ENCODE measurements at regions not wholly inside any gene's neighbourhood (a gene's known extent, or its start where the extent isn't known, plus 50 kb on each side); places are given as distances from the start of the nearest gene placed in this dataset.

DNA sequence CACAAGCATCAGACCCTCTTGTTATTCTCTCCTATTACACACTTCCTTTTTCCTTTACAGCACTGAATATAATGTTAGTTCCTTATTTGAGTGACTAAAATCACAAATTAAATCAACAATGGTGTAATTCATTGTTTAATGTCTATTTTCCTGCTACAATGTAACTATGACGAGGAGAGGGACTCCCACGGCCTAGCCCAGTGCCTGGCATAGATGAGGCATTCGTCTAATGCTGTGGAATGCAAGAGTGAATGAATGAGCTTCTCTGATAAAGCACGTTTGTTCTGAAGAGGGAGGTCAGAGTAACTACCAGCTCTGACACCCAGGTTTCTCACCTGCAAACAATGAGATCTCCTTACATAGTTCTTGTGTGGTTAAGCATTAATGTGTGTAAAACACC is 479.4 kb downstream of the OMA1 start:
- no peaks in the 10 kb centered on the region for H3K9me3 ChIP-seq
- no peak overlapping the region for H3K4me3 ChIP-seq
- TF ChIP-seq, protein P1, sequence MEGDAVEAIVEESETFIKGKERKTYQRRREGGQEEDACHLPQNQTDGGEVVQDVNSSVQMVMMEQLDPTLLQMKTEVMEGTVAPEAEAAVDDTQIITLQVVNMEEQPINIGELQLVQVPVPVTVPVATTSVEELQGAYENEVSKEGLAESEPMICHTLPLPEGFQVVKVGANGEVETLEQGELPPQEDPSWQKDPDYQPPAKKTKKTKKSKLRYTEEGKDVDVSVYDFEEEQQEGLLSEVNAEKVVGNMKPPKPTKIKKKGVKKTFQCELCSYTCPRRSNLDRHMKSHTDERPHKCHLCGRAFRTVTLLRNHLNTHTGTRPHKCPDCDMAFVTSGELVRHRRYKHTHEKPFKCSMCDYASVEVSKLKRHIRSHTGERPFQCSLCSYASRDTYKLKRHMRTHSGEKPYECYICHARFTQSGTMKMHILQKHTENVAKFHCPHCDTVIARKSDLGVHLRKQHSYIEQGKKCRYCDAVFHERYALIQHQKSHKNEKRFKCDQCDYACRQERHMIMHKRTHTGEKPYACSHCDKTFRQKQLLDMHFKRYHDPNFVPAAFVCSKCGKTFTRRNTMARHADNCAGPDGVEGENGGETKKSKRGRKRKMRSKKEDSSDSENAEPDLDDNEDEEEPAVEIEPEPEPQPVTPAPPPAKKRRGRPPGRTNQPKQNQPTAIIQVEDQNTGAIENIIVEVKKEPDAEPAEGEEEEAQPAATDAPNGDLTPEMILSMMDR (IDR thresholded peaks at IDR 0.05) = no peak
- no peaks in the 10 kb centered on the region for H3K27me3 ChIP-seq
- H3K4me1 ChIP-seq = no peaks in the 10 kb centered on the region
- intact Hi-C loops (cut with DNase I; ENCODE audit: low total_unique reads) = no loop called here
- no peak for DNase-seq
- no peak overlapping the region for H3K27ac ChIP-seq
- no peaks in the 10 kb centered on the region for H3K36me3 ChIP-seq

GRCh38 chr1:58065520-58065919 is 481.0 kb downstream of the OMA1 start:
- no peaks in the 10 kb centered on the region for H3K9me3 ChIP-seq
- intact Hi-C loops (cut with DNase I; ENCODE audit: low total_unique reads) = no loop called here
- TF ChIP-seq, protein P1 (IDR thresholded peaks at IDR 0.05) = no peak

GRCh38 chr1:58064166-58064565 is 482.4 kb downstream of the OMA1 start:
- intact Hi-C loops (cut with DNase I; ENCODE audit: low total_unique reads) = no loop called here
- H3K9me3 ChIP-seq = no peaks in the 10 kb centered on the region
- TF ChIP-seq, protein P1 (IDR thresholded peaks at IDR 0.05) = no peak

More at GRCh38 chr1:58065520-58065919, 481.0 kb downstream of the OMA1 start:
- H3K36me3 ChIP-seq = no peaks in the 10 kb centered on the region
- no peak for DNase-seq
- no peaks in the 10 kb centered on the region for H3K4me1 ChIP-seq
- no peak overlapping the region for H3K27ac ChIP-seq
- H3K27me3 ChIP-seq = no peaks in the 10 kb centered on the region
- no peak overlapping the region for H3K4me3 ChIP-seq

DNA sequence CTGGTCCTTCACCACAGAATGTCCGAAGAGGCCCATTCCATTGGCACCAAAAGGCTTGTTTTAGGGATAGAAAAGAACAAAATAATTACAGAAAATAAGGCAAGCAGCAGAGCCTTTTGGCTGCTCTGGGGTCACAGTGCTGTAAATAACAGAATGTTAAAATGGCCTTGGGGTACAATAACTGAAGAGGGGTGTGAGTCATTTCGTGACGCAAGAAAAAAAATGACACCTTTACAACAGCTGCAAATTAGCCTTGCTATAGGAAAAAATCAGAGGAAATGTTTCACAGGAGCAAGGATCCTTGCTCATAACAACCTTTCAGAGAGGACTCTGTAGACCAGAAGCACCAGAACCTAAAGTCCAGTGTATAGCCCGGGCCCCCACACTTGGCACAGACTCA is 483.4 kb downstream of the OMA1 start:
- Histone ChIP-seq H3K36me3 (no peaks in the 10 kb centered on the region), H3K4me3 (no peak overlapping the region), H3K27ac (no peak overlapping the region), H3K9me3 (no peaks in the 10 kb centered on the region), H3K4me1 (no peaks in the 10 kb centered on the region), H3K27me3 (no peaks in the 10 kb centered on the region)
- DNase-seq = no peak
- intact Hi-C loops (cut with DNase I; ENCODE audit: low total_unique reads) = no loop called here
- TF ChIP-seq, protein P1 (IDR thresholded peaks at IDR 0.05) = no peak

More at GRCh38 chr1:58064166-58064565, 482.4 kb downstream of the OMA1 start:
- H3K4me1 ChIP-seq = no peaks in the 10 kb centered on the region
- H3K36me3 ChIP-seq = no peaks in the 10 kb centered on the region
- no peaks in the 10 kb centered on the region for H3K27me3 ChIP-seq
- no peak overlapping the region for H3K4me3 ChIP-seq
- H3K27ac ChIP-seq = no peak overlapping the region
- no peak for DNase-seq

- H3K4me3 ChIP-seq = no peak overlapping the region
- DNase-seq = no peak
- no peak overlapping the region for H3K27ac ChIP-seq
- no peaks in the 10 kb centered on the region for H3K27me3 ChIP-seq
- no peaks in the 10 kb centered on the region for H3K9me3 ChIP-seq
- TF ChIP-seq, protein P1 (IDR thresholded peaks at IDR 0.05) = no peak
- H3K36me3 ChIP-seq = no peaks in the 10 kb centered on the region
- intact Hi-C loops (cut with DNase I; ENCODE audit: low total_unique reads) = no loop called here
- no peaks in the 10 kb centered on the region for H3K4me1 ChIP-seq
Observed at GRCh38 chr1:58062635-58063034, 483.9 kb downstream of the OMA1 start.

DNA sequence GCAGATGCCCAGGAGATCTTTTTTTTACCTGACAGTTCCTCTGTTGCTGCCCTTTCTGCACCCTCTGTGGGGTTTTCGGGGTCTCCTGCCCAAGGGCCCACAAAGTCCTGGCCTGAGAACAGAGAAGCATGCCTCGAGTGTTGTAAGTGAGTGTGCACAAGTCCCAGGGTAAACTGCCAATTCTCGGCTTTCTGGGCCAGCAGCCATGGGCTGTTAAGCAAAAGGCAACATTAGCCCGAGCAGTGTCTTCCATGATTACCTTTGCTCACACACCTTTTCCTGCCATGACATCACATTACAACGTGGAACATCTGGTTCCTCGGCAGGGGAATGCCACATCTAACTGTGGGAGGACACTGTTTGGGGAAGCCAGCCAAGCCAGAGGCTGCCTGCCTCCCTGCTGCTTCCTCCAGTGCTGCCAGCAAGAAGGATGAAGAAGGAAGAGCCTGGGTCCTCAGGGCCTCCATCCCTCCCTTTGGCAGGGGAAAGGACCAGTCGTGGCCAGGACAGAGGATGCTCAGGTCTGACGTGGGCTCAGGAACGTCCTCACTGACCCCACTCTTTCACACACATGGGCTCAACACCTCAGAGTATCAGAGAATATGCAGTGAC is 485.9 kb downstream of the OMA1 start:
- Histone ChIP-seq H3K9me3 (no peaks in the 10 kb centered on the region), H3K27ac (no peak overlapping the region), H3K4me1 (no peaks in the 10 kb centered on the region), H3K27me3 (no peaks in the 10 kb centered on the region), H3K4me3 (no peak overlapping the region), H3K36me3 (no peaks in the 10 kb centered on the region)
- DNase-seq = no peak
- TF ChIP-seq, protein P1 (IDR thresholded peaks at IDR 0.05) = no peak
- intact Hi-C loops (cut with DNase I; ENCODE audit: low total_unique reads) = no loop called here
